Immature natural killer cell (primary cell): ENCODE measurements at regions not wholly inside any gene's neighbourhood (a gene's known extent, or its start where the extent isn't known, plus 50 kb on each side); places are given as distances from the start of the nearest gene placed in this dataset.

Experiments used
- DNase-seq, 3 donors: peaks; one replicate each; pipeline ENCODE4 v3.0.0; 2022; ENCODE audit warnings: mixed read lengths in 1 of 3
- H3K27ac Mint-ChIP-seq, 6 donors: one replicate each; pipeline ENCODE4 v1.8.0; 2020; ENCODE audit warnings: mixed read lengths in 6 of 6, mild to moderate bottlenecking in 5 of 6, inconsistent platforms in 4 of 6, moderate library complexity in 3 of 6
- H3K27me3 Mint-ChIP-seq, 3 donors: one replicate each; pipeline ENCODE4 v1.8.0; 2020 to 2021; ENCODE audit warnings: low read depth in 3 of 3, mild to moderate bottlenecking in 3 of 3, mixed read lengths in 3 of 3, moderate library complexity in 3 of 3, inconsistent platforms in 1 of 3
- H3K36me3 Mint-ChIP-seq, 3 donors: one replicate each; pipeline ENCODE4 v1.8.0; 2020; ENCODE audit warnings: mixed read lengths in 3 of 3, inconsistent platforms in 2 of 3, mild to moderate bottlenecking in 2 of 3
- H3K4me1 Mint-ChIP-seq, 2 donors: one replicate each; pipeline ENCODE4 v1.8.0; 2020; ENCODE audit warnings: inconsistent platforms in 2 of 2, mild to moderate bottlenecking in 2 of 2, mixed read lengths in 2 of 2, moderate library complexity in 1 of 2
- H3K4me3 Mint-ChIP-seq, 5 donors: one replicate each; pipeline ENCODE4 v1.8.0; 2020; ENCODE audit warnings: mild to moderate bottlenecking in 5 of 5, mixed read lengths in 5 of 5, inconsistent platforms in 3 of 5, moderate library complexity in 3 of 5
- H3K9me3 Mint-ChIP-seq, 6 donors: one replicate each; pipeline ENCODE4 v1.8.0; 2020; ENCODE audit warnings: mild to moderate bottlenecking in 6 of 6, mixed read lengths in 6 of 6, inconsistent platforms in 4 of 6, moderate library complexity in 3 of 6

GRCh38 chr9:26026423-26027100, 348.3 kb upstream of the TUSC1 start:
- no peak overlapping the region for H3K27ac Mint-ChIP-seq
- H3K27me3 Mint-ChIP-seq = peaks cover 0 to 2% (median 0%) of the 10 kb centered on the region in 3 donors
- no peaks in the 10 kb centered on the region for H3K4me1 Mint-ChIP-seq
- peaks cover 7 to 35% (median 17%) of the 10 kb centered on the region in 6 donors for H3K9me3 Mint-ChIP-seq
- no peak overlapping the region for H3K4me3 Mint-ChIP-seq
- no peak for DNase-seq
- H3K36me3 Mint-ChIP-seq = no peaks in the 10 kb centered on the region

- no peak for DNase-seq
- H3K27ac Mint-ChIP-seq = no peak overlapping the region
- H3K36me3 Mint-ChIP-seq = peaks cover 0 to 4% (median 0%) of the 10 kb centered on the region in 3 donors
Measured at GRCh38 chr9:26013199-26013598, 335.0 kb upstream of the TUSC1 start.

GRCh38 chr9:26012797-26013196, 334.6 kb upstream of the TUSC1 start:
- no peak for DNase-seq
- Mint-ChIP-seq H3K27ac (no peak overlapping the region), H3K9me3 (peaks cover 4 to 70% (median 40%) of the 10 kb centered on the region in 6 donors), H3K27me3 (no peaks in the 10 kb centered on the region), H3K4me1 (no peaks in the 10 kb centered on the region), H3K4me3 (no peak overlapping the region), H3K36me3 (peaks cover 0 to under 1% (median 0%) of the 10 kb centered on the region in 3 donors)

More at GRCh38 chr9:26013199-26013598, 335.0 kb upstream of the TUSC1 start:
- H3K9me3 Mint-ChIP-seq = peaks cover 4 to 71% (median 42%) of the 10 kb centered on the region in 6 donors
- no peaks in the 10 kb centered on the region for H3K4me1 Mint-ChIP-seq
- H3K27me3 Mint-ChIP-seq = no peaks in the 10 kb centered on the region
- no peak overlapping the region for H3K4me3 Mint-ChIP-seq

DNA sequence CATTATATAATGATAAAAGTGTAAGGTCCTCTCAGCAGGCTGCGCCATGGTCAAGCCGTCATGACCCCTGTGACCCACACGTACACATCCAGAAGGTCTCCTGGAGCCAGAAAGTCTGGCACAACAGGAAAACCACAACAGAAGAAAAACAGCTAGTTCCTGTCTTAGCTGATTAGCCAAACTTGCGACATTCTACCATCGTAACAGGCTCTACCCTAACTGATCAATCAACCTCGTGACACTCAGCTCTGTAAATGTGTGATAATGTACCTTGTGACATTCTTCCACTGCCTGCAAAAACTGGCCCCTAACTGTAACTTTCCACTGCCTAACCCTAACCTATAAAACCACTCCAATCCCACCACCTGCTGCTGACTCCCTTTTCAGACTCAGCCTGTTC, 316.4 kb upstream of the TUSC1 start:
- Mint-ChIP-seq H3K9me3 (peaks cover 20 to 49% (median 38%) of the 10 kb centered on the region in 6 donors), H3K4me1 (no peaks in the 10 kb centered on the region), H3K27ac (no peak overlapping the region), H3K27me3 (peaks cover 0 to 3% (median 0%) of the 10 kb centered on the region in 3 donors), H3K4me3 (no peak overlapping the region), H3K36me3 (peaks cover 0 to 5% (median 3%) of the 10 kb centered on the region in 3 donors)
- DNase-seq = no peak

GRCh38 chr9:25990376-25990775, 312.1 kb upstream of the TUSC1 start:
- Mint-ChIP-seq H3K4me3 (no peak overlapping the region), H3K9me3 (peaks cover 28 to 77% (median 59%) of the 10 kb centered on the region in 6 donors), H3K27ac (no peak overlapping the region), H3K27me3 (peaks cover 0 to 3% (median 0%) of the 10 kb centered on the region in 3 donors), H3K36me3 (peaks cover 0 to 5% (median 3%) of the 10 kb centered on the region in 3 donors), H3K4me1 (peaks cover 0 to 2% of the 10 kb centered on the region in 2 donors)
- DNase-seq = no peak

GRCh38 chr9:25975667-25976066, 297.4 kb upstream of the TUSC1 start:
- DNase-seq = no peak
- H3K36me3 Mint-ChIP-seq = no peaks in the 10 kb centered on the region
- H3K27me3 Mint-ChIP-seq = no peaks in the 10 kb centered on the region
- no peak overlapping the region for H3K4me3 Mint-ChIP-seq
- H3K27ac Mint-ChIP-seq = no peak overlapping the region
- peaks cover 15 to 48% (median 24%) of the 10 kb centered on the region in 6 donors for H3K9me3 Mint-ChIP-seq
- no peaks in the 10 kb centered on the region for H3K4me1 Mint-ChIP-seq

- no peaks in the 10 kb centered on the region for H3K4me1 Mint-ChIP-seq
- H3K4me3 Mint-ChIP-seq = no peak overlapping the region
- DNase-seq = no peak
- peaks cover 0 to 1% (median 0%) of the 10 kb centered on the region in 3 donors for H3K27me3 Mint-ChIP-seq
- peaks cover 15 to 53% (median 27%) of the 10 kb centered on the region in 6 donors for H3K9me3 Mint-ChIP-seq
- H3K27ac Mint-ChIP-seq = no peak overlapping the region
- H3K36me3 Mint-ChIP-seq = peaks cover 0 to 5% (median 0%) of the 10 kb centered on the region in 3 donors
Measured at GRCh38 chr9:25964239-25964638, 286.0 kb upstream of the TUSC1 start.

DNA sequence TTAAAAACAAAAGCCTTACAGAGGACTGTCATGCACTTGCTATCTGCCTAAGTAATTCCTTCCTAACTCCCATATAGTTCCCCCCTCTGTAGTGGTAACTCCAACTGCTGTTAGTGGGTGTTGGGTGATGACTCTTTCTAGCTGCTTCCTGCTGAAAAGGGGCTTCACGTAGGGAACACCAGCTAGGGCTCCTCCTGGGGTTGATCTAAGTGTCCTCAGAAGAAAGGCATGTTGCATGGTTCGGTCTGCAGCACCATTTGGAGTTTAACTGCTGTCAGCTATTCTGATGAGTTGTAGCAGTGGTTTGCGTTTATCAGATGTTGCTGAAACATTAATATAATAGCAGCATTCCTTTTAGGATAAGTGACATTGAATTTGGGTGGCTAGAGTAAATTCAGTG, 281.9 kb upstream of the TUSC1 start:
- H3K36me3 Mint-ChIP-seq = peaks cover 0 to 9% (median 0%) of the 10 kb centered on the region in 3 donors
- peaks cover 0 to 1% (median 0%) of the 10 kb centered on the region in 3 donors for H3K27me3 Mint-ChIP-seq
- no peak overlapping the region for H3K4me3 Mint-ChIP-seq
- H3K9me3 Mint-ChIP-seq = peaks cover 17 to 68% (median 32%) of the 10 kb centered on the region in 6 donors
- no peaks in the 10 kb centered on the region for H3K4me1 Mint-ChIP-seq
- no peak for DNase-seq
- no peak overlapping the region for H3K27ac Mint-ChIP-seq

DNA sequence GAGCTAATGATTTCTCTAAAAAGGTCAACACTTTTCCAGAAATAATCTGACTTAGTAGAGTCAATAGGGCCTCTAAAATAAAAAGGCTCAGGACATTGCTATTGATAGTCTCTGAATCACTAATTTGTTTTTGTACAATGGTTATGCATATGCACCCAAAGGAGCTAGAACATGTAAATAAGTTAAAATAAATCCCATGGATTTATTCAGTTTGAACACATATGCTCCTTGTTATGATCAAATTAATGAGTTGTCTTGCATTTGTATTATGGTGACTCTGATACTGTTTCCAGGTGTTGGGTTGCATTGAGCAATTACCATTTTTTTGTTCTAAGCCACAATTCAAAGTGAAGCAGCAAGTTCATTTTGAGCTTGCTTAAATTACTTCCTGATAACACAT, 276.0 kb upstream of the TUSC1 start:
- Mint-ChIP-seq H3K4me3 (no peak overlapping the region), H3K9me3 (peaks cover 12 to 62% (median 31%) of the 10 kb centered on the region in 6 donors), H3K27ac (no peak overlapping the region), H3K36me3 (peaks cover 0 to 4% (median 0%) of the 10 kb centered on the region in 3 donors), H3K27me3 (no peaks in the 10 kb centered on the region), H3K4me1 (no peaks in the 10 kb centered on the region)
- no peak for DNase-seq

DNA sequence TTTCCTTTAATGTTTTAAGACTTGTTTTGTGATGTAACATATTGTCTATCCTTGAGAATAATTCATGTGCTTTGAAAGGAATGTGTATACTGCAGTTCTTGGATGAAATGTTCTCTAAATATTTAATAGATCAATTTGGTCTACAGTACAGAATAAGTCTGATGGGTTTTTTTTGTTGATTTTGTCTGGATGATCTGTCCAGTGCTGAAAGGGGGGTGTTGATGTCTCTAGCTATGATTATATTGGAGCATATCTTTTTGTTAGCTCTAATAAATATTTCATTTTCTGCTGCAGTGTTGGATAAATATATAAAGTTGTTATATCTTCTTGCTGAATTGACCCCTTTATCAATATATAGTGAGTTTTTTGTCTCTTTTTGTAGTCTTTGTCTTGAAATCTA, 269.9 kb upstream of the TUSC1 start:
- Mint-ChIP-seq H3K4me3 (no peak overlapping the region), H3K36me3 (no peaks in the 10 kb centered on the region), H3K27ac (no peak overlapping the region), H3K9me3 (peaks cover 29 to 81% (median 46%) of the 10 kb centered on the region in 6 donors), H3K4me1 (no peaks in the 10 kb centered on the region), H3K27me3 (peaks cover 0 to 1% (median 0%) of the 10 kb centered on the region in 3 donors)
- DNase-seq = no peak

GRCh38 chr9:25939126-25939525, 260.9 kb upstream of the TUSC1 start:
- H3K9me3 Mint-ChIP-seq = peaks cover 6 to 53% (median 24%) of the 10 kb centered on the region in 6 donors
- H3K36me3 Mint-ChIP-seq = no peaks in the 10 kb centered on the region
- no peak overlapping the region for H3K4me3 Mint-ChIP-seq
- DNase-seq = no peak
- H3K27me3 Mint-ChIP-seq = peaks cover 0 to 2% (median 0%) of the 10 kb centered on the region in 3 donors
- no peak overlapping the region for H3K27ac Mint-ChIP-seq
- H3K4me1 Mint-ChIP-seq = no peaks in the 10 kb centered on the region

GRCh38 chr9:25936031-25936430, 257.8 kb upstream of the TUSC1 start:
- no peaks in the 10 kb centered on the region for H3K36me3 Mint-ChIP-seq
- H3K27ac Mint-ChIP-seq = no peak overlapping the region
- peaks cover 0 to 2% (median 2%) of the 10 kb centered on the region in 3 donors for H3K27me3 Mint-ChIP-seq
- H3K9me3 Mint-ChIP-seq = peaks cover 9 to 67% (median 39%) of the 10 kb centered on the region in 6 donors
- DNase-seq = no peak
- H3K4me1 Mint-ChIP-seq = no peaks in the 10 kb centered on the region
- H3K4me3 Mint-ChIP-seq = no peak overlapping the region

DNA sequence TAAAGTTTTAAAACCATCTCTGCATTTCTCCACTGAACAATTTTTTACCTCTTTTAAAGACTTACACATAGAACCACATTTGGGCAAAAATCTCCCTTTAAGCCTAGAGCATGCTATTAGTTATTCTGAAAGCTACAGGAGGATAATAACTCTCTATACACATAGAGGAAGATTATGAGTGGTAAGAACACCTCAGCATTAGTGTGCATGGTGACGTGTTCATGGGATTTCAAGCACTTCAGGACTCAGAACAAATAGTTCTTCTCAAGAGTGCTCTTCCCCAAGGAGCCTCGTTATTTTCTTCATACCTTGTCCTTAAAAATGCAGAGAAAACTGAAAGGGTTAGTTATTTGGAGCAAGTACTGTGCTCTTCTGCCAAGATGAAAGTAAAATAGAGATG, 256.9 kb upstream of the TUSC1 start:
- peaks cover 0 to 2% (median 2%) of the 10 kb centered on the region in 3 donors for H3K27me3 Mint-ChIP-seq
- DNase-seq = no peak
- H3K36me3 Mint-ChIP-seq = no peaks in the 10 kb centered on the region
- peaks cover 11 to 62% (median 41%) of the 10 kb centered on the region in 6 donors for H3K9me3 Mint-ChIP-seq
- no peak overlapping the region for H3K27ac Mint-ChIP-seq
- no peaks in the 10 kb centered on the region for H3K4me1 Mint-ChIP-seq
- H3K4me3 Mint-ChIP-seq = no peak overlapping the region

DNA sequence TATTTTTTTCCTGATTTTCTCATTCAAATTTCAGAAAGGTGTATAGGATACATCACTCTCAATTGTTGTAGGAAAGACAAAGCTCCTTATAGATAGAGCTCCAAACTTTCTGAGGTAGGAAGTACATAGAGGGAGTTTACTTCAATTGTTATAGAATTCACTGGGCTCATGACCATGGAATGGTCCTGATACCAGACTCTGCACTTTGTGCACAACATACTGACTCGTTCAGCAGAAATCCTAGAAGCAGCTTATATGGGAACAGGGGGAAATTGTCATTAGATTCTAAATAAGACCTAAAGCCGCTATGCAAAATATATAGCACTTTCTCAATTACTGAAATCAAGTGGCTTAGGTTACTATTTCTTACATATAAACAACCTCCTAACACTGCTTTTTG, 240.5 kb upstream of the TUSC1 start:
- Mint-ChIP-seq H3K36me3 (peaks cover 0 to 4% (median 0%) of the 10 kb centered on the region in 3 donors), H3K9me3 (peaks cover 6 to 58% (median 33%) of the 10 kb centered on the region in 6 donors), H3K4me3 (no peak overlapping the region), H3K4me1 (no peaks in the 10 kb centered on the region), H3K27me3 (no peaks in the 10 kb centered on the region), H3K27ac (no peak overlapping the region)
- no peak for DNase-seq
